ENCODE measurements at regions not wholly inside any gene's neighbourhood (a gene's known extent, or its start where the extent isn't known, plus 50 kb on each side); places are given as distances from the start of the nearest gene placed in this dataset.

DNA sequence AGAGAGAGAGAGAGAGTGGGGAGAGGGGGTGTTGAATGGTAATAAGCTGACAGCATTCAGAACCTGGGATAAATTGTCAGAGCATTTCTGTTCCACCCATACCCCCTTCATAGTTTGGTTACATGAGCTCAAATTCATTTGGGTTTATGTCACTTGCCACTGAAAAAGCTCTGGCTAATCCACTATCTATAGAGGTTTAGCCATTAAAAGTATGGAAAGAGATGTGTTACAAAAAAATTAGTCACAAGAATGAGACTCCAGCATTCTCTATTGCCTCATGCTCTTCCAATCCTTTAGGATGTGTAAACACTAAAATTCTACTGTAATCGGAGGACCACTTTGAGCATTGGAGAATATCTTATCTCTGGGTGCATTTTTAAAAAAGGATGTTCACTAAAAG is 297.6 kb upstream of the TCF21 start:
- TF ChIP-seq POLR2A (IDR thresholded peaks at IDR 0.05; ENCODE audit: low read depth, low read length): no peak
- no peak for TF ChIP-seq GABPA (IDR thresholded peaks at IDR 0.05; ENCODE audit: low read depth)
- TF ChIP-seq, protein P1, sequence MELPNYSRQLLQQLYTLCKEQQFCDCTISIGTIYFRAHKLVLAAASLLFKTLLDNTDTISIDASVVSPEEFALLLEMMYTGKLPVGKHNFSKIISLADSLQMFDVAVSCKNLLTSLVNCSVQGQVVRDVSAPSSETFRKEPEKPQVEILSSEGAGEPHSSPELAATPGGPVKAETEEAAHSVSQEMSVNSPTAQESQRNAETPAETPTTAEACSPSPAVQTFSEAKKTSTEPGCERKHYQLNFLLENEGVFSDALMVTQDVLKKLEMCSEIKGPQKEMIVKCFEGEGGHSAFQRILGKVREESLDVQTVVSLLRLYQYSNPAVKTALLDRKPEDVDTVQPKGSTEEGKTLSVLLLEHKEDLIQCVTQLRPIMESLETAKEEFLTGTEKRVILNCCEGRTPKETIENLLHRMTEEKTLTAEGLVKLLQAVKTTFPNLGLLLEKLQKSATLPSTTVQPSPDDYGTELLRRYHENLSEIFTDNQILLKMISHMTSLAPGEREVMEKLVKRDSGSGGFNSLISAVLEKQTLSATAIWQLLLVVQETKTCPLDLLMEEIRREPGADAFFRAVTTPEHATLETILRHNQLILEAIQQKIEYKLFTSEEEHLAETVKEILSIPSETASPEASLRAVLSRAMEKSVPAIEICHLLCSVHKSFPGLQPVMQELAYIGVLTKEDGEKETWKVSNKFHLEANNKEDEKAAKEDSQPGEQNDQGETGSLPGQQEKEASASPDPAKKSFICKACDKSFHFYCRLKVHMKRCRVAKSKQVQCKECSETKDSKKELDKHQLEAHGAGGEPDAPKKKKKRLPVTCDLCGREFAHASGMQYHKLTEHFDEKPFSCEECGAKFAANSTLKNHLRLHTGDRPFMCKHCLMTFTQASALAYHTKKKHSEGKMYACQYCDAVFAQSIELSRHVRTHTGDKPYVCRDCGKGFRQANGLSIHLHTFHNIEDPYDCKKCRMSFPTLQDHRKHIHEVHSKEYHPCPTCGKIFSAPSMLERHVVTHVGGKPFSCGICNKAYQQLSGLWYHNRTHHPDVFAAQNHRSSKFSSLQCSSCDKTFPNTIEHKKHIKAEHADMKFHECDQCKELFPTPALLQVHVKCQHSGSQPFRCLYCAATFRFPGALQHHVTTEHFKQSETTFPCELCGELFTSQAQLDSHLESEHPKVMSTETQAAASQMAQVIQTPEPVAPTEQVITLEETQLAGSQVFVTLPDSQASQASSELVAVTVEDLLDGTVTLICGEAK (IDR thresholded peaks at IDR 0.05; ENCODE audit: borderline replicate concordance): no peak
- TF ChIP-seq DPF2 (IDR thresholded peaks at IDR 0.05): no peak
- TF ChIP-seq, protein P2, sequence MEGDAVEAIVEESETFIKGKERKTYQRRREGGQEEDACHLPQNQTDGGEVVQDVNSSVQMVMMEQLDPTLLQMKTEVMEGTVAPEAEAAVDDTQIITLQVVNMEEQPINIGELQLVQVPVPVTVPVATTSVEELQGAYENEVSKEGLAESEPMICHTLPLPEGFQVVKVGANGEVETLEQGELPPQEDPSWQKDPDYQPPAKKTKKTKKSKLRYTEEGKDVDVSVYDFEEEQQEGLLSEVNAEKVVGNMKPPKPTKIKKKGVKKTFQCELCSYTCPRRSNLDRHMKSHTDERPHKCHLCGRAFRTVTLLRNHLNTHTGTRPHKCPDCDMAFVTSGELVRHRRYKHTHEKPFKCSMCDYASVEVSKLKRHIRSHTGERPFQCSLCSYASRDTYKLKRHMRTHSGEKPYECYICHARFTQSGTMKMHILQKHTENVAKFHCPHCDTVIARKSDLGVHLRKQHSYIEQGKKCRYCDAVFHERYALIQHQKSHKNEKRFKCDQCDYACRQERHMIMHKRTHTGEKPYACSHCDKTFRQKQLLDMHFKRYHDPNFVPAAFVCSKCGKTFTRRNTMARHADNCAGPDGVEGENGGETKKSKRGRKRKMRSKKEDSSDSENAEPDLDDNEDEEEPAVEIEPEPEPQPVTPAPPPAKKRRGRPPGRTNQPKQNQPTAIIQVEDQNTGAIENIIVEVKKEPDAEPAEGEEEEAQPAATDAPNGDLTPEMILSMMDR (IDR thresholded peaks at IDR 0.05 in 2 of 3, conservative IDR thresholded peaks at IDR 0.05 in 1 of 3; ENCODE audit: control insufficient read depth in 2 of 3, extremely low read depth in 1 of 3, insufficient read depth in 1 of 3, low read depth in 3 of 3, low read length in 3 of 3): no peak
- TF ChIP-seq NFYA (IDR thresholded peaks at IDR 0.05; ENCODE audit: borderline replicate concordance, low read depth, low read length): no peak
- TF ChIP-seq, protein P3, sequence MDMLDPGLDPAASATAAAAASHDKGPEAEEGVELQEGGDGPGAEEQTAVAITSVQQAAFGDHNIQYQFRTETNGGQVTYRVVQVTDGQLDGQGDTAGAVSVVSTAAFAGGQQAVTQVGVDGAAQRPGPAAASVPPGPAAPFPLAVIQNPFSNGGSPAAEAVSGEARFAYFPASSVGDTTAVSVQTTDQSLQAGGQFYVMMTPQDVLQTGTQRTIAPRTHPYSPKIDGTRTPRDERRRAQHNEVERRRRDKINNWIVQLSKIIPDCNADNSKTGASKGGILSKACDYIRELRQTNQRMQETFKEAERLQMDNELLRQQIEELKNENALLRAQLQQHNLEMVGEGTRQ (IDR thresholded peaks at IDR 0.05; ENCODE audit: borderline replicate concordance, low read depth, low read length): no peak
- TF ChIP-seq SP1 (IDR thresholded peaks at IDR 0.05; ENCODE audit: low read depth, low read length): no peak
- TF ChIP-seq, protein P4, sequence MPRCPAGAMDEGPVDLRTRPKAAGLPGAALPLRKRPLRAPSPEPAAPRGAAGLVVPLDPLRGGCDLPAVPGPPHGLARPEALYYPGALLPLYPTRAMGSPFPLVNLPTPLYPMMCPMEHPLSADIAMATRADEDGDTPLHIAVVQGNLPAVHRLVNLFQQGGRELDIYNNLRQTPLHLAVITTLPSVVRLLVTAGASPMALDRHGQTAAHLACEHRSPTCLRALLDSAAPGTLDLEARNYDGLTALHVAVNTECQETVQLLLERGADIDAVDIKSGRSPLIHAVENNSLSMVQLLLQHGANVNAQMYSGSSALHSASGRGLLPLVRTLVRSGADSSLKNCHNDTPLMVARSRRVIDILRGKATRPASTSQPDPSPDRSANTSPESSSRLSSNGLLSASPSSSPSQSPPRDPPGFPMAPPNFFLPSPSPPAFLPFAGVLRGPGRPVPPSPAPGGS (IDR thresholded peaks at IDR 0.05; ENCODE audit: borderline replicate concordance, insufficient read depth, low read depth, low read length, poor library complexity, severe bottlenecking): no peak
- no peak for TF ChIP-seq RAD21 (IDR thresholded peaks at IDR 0.05; ENCODE audit: insufficient read depth, low read depth, low read length)
